ENCODE measurements at regions not wholly inside any gene's neighbourhood (a gene's known extent, or its start where the extent isn't known, plus 50 kb on each side); places are given as distances from the start of the nearest gene placed in this dataset.

GRCh38 chr21:34196996-34197395 lies 123.6 kb downstream of the MRPS6 start (continued):
- TF ChIP-seq, protein P1, sequence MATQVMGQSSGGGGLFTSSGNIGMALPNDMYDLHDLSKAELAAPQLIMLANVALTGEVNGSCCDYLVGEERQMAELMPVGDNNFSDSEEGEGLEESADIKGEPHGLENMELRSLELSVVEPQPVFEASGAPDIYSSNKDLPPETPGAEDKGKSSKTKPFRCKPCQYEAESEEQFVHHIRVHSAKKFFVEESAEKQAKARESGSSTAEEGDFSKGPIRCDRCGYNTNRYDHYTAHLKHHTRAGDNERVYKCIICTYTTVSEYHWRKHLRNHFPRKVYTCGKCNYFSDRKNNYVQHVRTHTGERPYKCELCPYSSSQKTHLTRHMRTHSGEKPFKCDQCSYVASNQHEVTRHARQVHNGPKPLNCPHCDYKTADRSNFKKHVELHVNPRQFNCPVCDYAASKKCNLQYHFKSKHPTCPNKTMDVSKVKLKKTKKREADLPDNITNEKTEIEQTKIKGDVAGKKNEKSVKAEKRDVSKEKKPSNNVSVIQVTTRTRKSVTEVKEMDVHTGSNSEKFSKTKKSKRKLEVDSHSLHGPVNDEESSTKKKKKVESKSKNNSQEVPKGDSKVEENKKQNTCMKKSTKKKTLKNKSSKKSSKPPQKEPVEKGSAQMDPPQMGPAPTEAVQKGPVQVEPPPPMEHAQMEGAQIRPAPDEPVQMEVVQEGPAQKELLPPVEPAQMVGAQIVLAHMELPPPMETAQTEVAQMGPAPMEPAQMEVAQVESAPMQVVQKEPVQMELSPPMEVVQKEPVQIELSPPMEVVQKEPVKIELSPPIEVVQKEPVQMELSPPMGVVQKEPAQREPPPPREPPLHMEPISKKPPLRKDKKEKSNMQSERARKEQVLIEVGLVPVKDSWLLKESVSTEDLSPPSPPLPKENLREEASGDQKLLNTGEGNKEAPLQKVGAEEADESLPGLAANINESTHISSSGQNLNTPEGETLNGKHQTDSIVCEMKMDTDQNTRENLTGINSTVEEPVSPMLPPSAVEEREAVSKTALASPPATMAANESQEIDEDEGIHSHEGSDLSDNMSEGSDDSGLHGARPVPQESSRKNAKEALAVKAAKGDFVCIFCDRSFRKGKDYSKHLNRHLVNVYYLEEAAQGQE (IDR thresholded peaks at IDR 0.05; ENCODE audit: unreplicated experiment): no peak
- TF ChIP-seq STAT1 (IDR thresholded peaks at IDR 0.05; ENCODE audit: unreplicated experiment) (no peak), NANOG (IDR thresholded peaks at IDR 0.05; ENCODE audit: borderline replicate concordance) (no peak)

DNA sequence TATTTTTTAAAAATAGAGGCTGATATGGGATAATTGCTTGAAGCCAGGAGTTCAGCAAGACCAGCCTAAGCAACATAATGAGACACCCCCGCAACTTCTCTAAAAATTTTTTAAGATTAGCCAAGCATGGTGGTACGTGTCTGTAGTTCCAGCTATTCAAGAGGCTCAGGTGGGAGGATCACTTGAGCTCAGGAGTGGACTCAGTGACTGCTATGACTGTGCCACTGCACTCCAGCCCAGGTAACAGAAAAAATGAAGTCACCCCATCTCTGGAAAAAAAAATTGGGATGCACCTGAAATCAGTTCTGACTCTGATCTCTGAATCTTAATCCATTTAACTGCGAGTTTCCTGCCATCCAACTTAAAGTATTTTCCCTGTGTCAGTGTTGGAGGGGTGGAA lies 124.2 kb downstream of the MRPS6 start:
- Histone ChIP-seq H3K79me2 (replicated peaks; ENCODE audit: insufficient read depth) (no peaks in the 10 kb centered on the region), H3K27me3 (ENCODE audit: insufficient read depth) (no peaks in the 10 kb centered on the region), H3K9me2 (ENCODE audit: insufficient read depth) (no peaks in the 10 kb centered on the region), H3K27ac (ENCODE audit: low read depth) (no peak overlapping the region), H3F3A (replicated peaks; ENCODE audit: low read depth) (peaks cover 10% of the 10 kb centered on the region; the same call in 1 of the 2 replicates), H3K36me3 (ENCODE audit: insufficient read depth) (no peaks in the 10 kb centered on the region), H2AFZ (no peak overlapping the region), H3K4me1 (ENCODE audit: insufficient read depth) (peaks cover 70% of the 10 kb centered on the region), H3K4me2 (no peak overlapping the region; the same call in 1 of the 2 replicates), H4K20me1 (replicated peaks; ENCODE audit: insufficient read depth) (no peaks in the 10 kb centered on the region), H3K4me3 (no peak overlapping the region)
- H3K36me3 Mint-ChIP-seq (ENCODE audit: low read depth): no peaks in the 10 kb centered on the region; the same call in 2 of the 3 replicates
- H3K4me3 Mint-ChIP-seq: no peak overlapping the region
- H3K27ac Mint-ChIP-seq: no peak overlapping the region
- DNase-seq (ENCODE audit: low spot score): no peak
- ATAC-seq: no peak
- peaks cover 20% of the 10 kb centered on the region for H3K27me3 Mint-ChIP-seq (ENCODE audit: insufficient read depth, low read depth, poor library complexity)
- peaks cover 65% of the 10 kb centered on the region for H3K4me1 Mint-ChIP-seq
- H3K9me3 Mint-ChIP-seq: peaks cover 4% of the 10 kb centered on the region; the same call in 1 of the 3 replicates
- TF ChIP-seq NANOG (IDR thresholded peaks at IDR 0.05; ENCODE audit: borderline replicate concordance) (no peak), STAT1 (IDR thresholded peaks at IDR 0.05; ENCODE audit: unreplicated experiment) (no peak), CREB1 (CRISPR knock-in tag; IDR thresholded peaks at IDR 0.05; ENCODE audit: low read depth) (no peak), EZH2 (IDR thresholded peaks at IDR 0.05; ENCODE audit: low read depth, unreplicated experiment) (no peak), EZH2phosphoT487 (IDR thresholded peaks at IDR 0.05; ENCODE audit: unreplicated experiment) (no peak)
- TF ChIP-seq, protein P2, sequence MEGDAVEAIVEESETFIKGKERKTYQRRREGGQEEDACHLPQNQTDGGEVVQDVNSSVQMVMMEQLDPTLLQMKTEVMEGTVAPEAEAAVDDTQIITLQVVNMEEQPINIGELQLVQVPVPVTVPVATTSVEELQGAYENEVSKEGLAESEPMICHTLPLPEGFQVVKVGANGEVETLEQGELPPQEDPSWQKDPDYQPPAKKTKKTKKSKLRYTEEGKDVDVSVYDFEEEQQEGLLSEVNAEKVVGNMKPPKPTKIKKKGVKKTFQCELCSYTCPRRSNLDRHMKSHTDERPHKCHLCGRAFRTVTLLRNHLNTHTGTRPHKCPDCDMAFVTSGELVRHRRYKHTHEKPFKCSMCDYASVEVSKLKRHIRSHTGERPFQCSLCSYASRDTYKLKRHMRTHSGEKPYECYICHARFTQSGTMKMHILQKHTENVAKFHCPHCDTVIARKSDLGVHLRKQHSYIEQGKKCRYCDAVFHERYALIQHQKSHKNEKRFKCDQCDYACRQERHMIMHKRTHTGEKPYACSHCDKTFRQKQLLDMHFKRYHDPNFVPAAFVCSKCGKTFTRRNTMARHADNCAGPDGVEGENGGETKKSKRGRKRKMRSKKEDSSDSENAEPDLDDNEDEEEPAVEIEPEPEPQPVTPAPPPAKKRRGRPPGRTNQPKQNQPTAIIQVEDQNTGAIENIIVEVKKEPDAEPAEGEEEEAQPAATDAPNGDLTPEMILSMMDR (conservative IDR thresholded peaks at IDR 0.05; ENCODE audit: low read depth in 2 of 2): no peak
- TF ChIP-seq, protein P3, sequence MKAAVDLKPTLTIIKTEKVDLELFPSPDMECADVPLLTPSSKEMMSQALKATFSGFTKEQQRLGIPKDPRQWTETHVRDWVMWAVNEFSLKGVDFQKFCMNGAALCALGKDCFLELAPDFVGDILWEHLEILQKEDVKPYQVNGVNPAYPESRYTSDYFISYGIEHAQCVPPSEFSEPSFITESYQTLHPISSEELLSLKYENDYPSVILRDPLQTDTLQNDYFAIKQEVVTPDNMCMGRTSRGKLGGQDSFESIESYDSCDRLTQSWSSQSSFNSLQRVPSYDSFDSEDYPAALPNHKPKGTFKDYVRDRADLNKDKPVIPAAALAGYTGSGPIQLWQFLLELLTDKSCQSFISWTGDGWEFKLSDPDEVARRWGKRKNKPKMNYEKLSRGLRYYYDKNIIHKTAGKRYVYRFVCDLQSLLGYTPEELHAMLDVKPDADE (IDR thresholded peaks at IDR 0.05): no peak
- TF ChIP-seq, protein P1 (IDR thresholded peaks at IDR 0.05; ENCODE audit: unreplicated experiment): no peak

All from GM23338 (cell line).